ENCODE measurements at regions not wholly inside any gene's neighbourhood (a gene's known extent, or its start where the extent isn't known, plus 50 kb on each side); places are given as distances from the start of the nearest gene placed in this dataset.

DNA sequence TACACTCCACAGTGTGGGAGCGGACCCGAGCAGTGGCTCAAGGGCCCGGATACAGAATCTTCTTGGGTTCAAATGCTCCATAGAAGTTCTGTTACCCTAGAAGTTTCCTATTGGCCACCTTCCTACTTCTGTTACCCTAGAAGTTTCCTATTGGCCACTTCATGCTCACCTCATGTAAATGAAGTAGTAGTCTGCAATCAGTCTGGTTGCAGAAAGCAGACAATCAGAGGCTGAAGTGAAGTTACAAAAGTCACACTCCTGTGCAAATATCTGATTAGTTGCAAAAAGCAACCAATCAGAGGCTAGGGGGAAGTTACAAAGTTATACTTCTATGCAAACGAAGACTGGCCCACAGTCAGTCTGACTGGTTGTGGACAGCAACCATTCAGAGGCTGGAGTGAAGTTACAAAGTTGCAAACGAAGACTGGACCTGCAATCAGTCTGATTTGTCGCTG is 77.8 kb upstream of the CPNE8 start:
- in situ Hi-C loops (cut with MboI; ENCODE audit: low pct_unique_long_range_greater_than_20kb, low sequenced_read_pairs, unreplicated experiment): no loop called here
- DNase-seq (ENCODE audit: low spot score): no peak
- TF ChIP-seq, protein P1, sequence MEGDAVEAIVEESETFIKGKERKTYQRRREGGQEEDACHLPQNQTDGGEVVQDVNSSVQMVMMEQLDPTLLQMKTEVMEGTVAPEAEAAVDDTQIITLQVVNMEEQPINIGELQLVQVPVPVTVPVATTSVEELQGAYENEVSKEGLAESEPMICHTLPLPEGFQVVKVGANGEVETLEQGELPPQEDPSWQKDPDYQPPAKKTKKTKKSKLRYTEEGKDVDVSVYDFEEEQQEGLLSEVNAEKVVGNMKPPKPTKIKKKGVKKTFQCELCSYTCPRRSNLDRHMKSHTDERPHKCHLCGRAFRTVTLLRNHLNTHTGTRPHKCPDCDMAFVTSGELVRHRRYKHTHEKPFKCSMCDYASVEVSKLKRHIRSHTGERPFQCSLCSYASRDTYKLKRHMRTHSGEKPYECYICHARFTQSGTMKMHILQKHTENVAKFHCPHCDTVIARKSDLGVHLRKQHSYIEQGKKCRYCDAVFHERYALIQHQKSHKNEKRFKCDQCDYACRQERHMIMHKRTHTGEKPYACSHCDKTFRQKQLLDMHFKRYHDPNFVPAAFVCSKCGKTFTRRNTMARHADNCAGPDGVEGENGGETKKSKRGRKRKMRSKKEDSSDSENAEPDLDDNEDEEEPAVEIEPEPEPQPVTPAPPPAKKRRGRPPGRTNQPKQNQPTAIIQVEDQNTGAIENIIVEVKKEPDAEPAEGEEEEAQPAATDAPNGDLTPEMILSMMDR (IDR thresholded peaks at IDR 0.05; ENCODE audit: extremely low read depth, insufficient read depth, missing control alignments): no peak

DNA sequence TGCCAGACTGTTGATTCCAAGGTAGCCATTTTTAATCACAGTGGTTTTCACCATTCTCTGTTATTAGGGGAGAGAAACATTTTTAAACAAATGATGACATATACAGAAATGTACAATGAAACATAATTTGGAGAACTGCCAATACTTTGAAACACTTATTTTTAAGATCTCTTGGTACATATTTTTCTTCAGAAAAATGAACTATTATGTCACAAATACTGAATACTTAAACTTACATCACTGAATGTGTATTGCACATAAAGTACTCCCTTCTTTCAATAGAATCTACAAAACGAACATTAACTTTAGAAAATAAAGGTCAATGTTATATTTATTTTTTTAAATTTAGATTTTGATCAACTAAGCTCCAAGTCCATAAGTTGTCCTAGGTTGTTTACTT is 71.7 kb upstream of the CPNE8 start:
- TF ChIP-seq, protein P1 (IDR thresholded peaks at IDR 0.05; ENCODE audit: extremely low read depth, insufficient read depth, missing control alignments): no peak
- DNase-seq (ENCODE audit: low spot score): no peak
- in situ Hi-C loops (cut with MboI; ENCODE audit: low pct_unique_long_range_greater_than_20kb, low sequenced_read_pairs, unreplicated experiment): no loop called here

DNA sequence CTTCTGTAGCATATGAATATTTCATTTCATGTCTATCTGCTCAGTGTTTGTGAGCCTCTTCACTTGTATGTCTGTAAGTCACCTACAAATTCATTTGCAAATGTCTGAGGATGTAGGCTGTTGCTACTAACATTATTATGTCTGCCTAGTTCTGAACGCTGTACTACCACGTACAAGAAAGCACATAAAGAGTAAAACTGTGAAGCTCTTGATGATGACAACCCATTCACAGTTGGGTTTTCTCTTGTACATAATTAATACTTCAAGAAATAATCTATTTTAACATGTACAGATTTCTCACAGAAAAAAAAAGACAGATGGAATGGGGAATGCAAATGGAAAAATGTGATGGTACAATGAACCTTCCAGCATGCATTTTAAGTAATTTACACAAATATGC is 64.3 kb upstream of the CPNE8 start:
- in situ Hi-C loops (cut with MboI; ENCODE audit: low pct_unique_long_range_greater_than_20kb, low sequenced_read_pairs, unreplicated experiment): no loop called here
- DNase-seq (ENCODE audit: low spot score): no peak
- TF ChIP-seq, protein P1 (IDR thresholded peaks at IDR 0.05; ENCODE audit: extremely low read depth, insufficient read depth, missing control alignments): no peak

DNA sequence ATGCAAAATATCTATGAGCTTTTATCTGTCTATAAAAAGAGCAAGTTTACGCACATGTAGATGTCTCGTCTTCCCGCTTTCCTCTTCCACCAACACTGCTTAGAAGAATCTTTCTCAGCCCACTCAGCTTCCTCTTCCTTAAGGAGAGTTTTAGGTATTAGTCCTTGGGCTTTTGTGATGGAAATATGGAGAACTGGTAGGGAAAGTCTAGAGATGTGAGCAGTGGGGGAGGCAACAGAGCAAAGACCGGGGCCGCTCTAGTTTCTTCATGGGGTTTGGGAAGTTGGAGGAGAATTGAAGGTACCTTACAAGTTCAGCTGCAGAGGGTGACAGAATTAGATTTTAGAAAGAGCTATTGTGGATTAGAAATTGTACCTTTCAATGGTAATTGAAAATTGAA is 56.3 kb upstream of the CPNE8 start:
- TF ChIP-seq, protein P1 (IDR thresholded peaks at IDR 0.05; ENCODE audit: extremely low read depth, insufficient read depth, missing control alignments): no peak
- DNase-seq (ENCODE audit: low spot score): no peak
- in situ Hi-C loops (cut with MboI; ENCODE audit: low pct_unique_long_range_greater_than_20kb, low sequenced_read_pairs, unreplicated experiment): no loop called here

DNA sequence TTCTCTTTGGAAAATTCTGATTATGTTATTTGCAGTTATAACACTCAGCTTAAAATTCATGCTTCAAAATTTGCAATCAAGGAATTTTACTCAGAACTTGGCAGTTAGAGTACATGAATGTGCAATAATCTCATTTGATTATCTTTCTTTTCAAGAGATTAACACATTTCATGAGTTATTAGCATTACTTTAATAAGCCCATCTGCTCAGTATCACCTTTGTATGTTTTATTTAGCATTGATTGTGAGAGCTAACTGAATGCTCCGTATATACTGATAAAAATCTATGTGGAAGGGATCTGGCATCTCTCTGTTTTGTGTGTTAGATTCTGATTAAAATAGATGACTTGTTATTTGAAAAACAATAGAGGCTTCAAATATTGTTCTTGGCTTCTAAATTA is 55.6 kb upstream of the CPNE8 start:
- in situ Hi-C loops (cut with MboI; ENCODE audit: low pct_unique_long_range_greater_than_20kb, low sequenced_read_pairs, unreplicated experiment): no loop called here
- DNase-seq (ENCODE audit: low spot score): no peak
- TF ChIP-seq, protein P1 (IDR thresholded peaks at IDR 0.05; ENCODE audit: extremely low read depth, insufficient read depth, missing control alignments): no peak

DNA sequence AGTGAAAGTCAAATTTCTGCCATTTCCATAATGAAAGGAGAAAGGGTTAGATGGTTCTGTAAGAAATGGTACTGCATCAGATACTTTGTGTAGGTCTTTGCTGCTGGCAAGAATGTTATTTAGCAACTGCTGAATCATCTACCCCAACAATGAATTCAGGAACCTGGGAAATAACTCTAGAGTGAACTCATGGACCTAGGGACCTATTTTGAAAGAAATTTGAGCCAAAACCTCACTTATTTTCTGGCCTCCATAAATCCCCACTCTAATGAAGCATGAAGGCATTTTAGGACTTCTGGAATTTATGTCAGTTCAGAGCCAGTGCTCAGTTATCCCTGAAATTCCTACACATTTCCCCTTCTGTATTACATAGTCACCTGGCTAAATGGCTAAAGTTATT is 50.9 kb upstream of the CPNE8 start:
- TF ChIP-seq, protein P1 (IDR thresholded peaks at IDR 0.05; ENCODE audit: extremely low read depth, insufficient read depth, missing control alignments): no peak
- no peak for DNase-seq (ENCODE audit: low spot score)
- in situ Hi-C loops (cut with MboI; ENCODE audit: low pct_unique_long_range_greater_than_20kb, low sequenced_read_pairs, unreplicated experiment): no loop called here

All from GM13977 (cell line).